ENCODE measurements at regions not wholly inside any gene's neighbourhood (a gene's known extent, or its start where the extent isn't known, plus 50 kb on each side); places are given as distances from the start of the nearest gene placed in this dataset.

DNA sequence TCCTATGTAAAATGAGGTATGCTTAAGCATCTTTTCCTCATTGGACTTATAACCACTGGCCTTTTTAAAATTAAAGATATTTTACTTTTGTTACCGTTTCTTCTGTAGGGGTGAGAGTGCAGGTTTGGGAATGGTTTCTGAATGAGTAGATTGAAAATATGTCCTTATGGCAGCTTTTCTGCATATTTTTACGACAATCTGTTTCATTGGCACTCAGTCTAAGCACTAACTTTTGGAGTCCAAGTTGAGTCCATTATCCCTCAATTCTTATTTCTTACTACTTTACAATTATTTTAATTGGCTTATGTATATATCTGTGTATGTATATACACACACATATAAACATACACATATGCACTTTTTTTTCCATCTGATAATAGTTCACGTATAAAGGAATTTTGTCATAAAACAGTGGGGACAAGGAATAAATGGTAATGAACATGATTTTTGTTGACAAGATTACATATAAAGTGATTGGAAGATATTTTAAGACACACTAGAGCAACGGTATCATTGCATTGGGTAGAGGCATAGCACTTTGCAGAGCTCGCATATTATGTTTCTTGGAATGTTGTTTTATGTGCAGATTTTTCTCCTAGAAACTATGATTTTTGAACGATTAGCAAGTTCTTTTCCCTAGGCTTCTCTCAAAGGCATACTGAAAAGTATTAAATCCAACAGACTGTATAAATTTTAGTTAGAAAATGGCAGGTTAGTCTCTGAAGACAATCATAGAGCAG lies 133.0 kb downstream of the FAT4 start:
- 77 to 78% (median 78%) methylated on average over 6 of the region's 6 CpGs for WGBS, 3 donors
- Histone ChIP-seq H3K27me3 (no peaks in the 10 kb centered on the region), H3K27ac (no peak overlapping the region), H3K36me3 (no peaks in the 10 kb centered on the region), H3K9me3 (no peaks in the 10 kb centered on the region), H3K4me3 (no peak overlapping the region), H3K4me1 (ENCODE audit: insufficient read depth) (no peaks in the 10 kb centered on the region)
- intact Hi-C loops (cut with DNase I) = no loop called here
- DNase-seq = no peak
- TF ChIP-seq EP300 (IDR thresholded peaks at IDR 0.05) (no peak), POLR2A (IDR thresholded peaks at IDR 0.05) (no peak)
- TF ChIP-seq, protein P1, sequence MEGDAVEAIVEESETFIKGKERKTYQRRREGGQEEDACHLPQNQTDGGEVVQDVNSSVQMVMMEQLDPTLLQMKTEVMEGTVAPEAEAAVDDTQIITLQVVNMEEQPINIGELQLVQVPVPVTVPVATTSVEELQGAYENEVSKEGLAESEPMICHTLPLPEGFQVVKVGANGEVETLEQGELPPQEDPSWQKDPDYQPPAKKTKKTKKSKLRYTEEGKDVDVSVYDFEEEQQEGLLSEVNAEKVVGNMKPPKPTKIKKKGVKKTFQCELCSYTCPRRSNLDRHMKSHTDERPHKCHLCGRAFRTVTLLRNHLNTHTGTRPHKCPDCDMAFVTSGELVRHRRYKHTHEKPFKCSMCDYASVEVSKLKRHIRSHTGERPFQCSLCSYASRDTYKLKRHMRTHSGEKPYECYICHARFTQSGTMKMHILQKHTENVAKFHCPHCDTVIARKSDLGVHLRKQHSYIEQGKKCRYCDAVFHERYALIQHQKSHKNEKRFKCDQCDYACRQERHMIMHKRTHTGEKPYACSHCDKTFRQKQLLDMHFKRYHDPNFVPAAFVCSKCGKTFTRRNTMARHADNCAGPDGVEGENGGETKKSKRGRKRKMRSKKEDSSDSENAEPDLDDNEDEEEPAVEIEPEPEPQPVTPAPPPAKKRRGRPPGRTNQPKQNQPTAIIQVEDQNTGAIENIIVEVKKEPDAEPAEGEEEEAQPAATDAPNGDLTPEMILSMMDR (IDR thresholded peaks at IDR 0.05) = no peak

DNA sequence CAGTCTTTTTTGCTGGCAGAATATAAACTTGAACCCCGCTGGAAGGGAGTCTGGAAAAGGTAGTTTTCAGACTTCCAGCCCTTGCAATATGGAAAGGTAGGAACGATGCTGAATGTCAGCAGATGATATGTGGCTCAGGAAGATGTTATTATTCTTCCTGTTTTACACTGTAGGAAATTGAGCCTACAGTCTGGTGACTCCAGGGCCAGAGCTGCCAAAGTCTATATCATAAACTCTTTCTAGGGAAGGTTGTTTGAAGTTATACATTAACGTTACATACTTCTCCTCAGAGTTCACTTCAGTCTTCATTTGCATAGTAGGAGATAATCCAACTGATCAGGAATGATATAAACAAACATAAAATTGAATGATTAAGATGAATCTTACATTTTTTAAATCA lies 141.3 kb downstream of the FAT4 start:
- DNase-seq = no peak
- no peak overlapping the region for H3K27ac ChIP-seq
- no peaks in the 10 kb centered on the region for H3K9me3 ChIP-seq
- intact Hi-C loops (cut with DNase I) = no loop called here
- H3K4me1 ChIP-seq (ENCODE audit: insufficient read depth) = no peaks in the 10 kb centered on the region
- H3K27me3 ChIP-seq = no peaks in the 10 kb centered on the region
- 83 to 87% (median 86%) methylated on average over 3 of the region's 3 CpGs for WGBS, 3 donors
- no peaks in the 10 kb centered on the region for H3K36me3 ChIP-seq
- H3K4me3 ChIP-seq = no peak overlapping the region
- TF ChIP-seq EP300 (IDR thresholded peaks at IDR 0.05) = no peak

DNA sequence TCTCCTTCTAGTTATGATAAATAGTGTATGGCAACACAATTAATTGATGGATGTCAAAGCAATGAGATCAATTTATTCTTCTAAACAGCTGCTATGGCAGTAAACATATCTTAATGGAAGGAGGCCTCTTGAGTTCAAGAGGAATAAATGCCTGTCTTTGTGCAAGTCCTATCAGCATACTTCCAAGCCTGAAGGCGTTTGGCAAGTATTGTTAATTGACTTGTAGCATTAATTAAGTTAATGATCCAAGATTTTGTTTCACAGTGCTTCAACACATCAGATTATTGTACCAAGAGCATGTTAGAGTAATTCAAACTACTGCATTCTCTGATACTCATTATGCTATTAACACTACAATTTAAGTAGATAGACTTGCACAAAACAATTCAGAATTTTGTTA lies 144.8 kb downstream of the FAT4 start:
- Histone ChIP-seq H3K4me1 (ENCODE audit: insufficient read depth) (no peaks in the 10 kb centered on the region), H3K27me3 (no peaks in the 10 kb centered on the region), H3K9me3 (no peaks in the 10 kb centered on the region), H3K27ac (no peak overlapping the region), H3K36me3 (no peaks in the 10 kb centered on the region), H3K4me3 (no peak overlapping the region)
- 90 to 95% (median 93%) methylated on average over 1 of the region's 1 CpG for WGBS, 3 donors
- intact Hi-C loops (cut with DNase I) = no loop called here
- TF ChIP-seq, protein P1 (IDR thresholded peaks at IDR 0.05) = no peak
- TF ChIP-seq POLR2A (IDR thresholded peaks at IDR 0.05) (no peak), EP300 (IDR thresholded peaks at IDR 0.05) (no peak)
- no peak for DNase-seq

DNA sequence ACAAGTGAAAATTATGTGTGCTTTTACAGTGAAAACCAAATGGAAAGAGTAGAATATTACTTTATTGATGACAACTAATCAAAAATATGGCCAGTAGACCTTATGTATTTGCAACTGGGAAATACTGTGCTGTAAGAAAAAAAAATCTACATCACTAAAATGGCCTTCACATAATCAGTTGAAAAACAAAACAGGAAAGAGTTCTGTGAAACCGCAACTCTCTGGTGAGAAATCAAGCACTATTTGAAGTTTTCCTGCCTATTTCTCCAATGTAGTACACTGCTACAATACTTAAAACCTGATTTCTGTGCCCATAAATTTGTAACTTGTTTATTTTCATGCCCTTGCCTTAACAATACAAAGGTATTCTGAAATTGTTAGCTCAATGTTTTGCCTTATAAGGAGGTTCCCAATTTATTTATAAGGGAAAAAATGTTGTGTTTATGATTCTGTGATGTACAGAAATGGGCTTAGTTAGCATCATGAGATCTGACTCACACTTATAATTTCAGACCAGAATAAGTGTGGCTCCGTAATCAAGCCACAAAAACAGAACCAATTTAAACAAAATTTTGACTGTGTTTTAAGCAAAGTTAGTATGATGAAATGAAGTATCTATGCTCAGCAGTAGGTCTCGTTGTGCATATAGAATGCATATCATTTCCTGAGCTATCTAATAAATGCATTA lies 147.1 kb downstream of the FAT4 start:
- no peaks in the 10 kb centered on the region for H3K9me3 ChIP-seq
- no peak for TF ChIP-seq EP300 (IDR thresholded peaks at IDR 0.05)
- TF ChIP-seq, protein P1 (IDR thresholded peaks at IDR 0.05) = no peak
- TF ChIP-seq POLR2A (IDR thresholded peaks at IDR 0.05) = no peak
- H3K4me1 ChIP-seq (ENCODE audit: insufficient read depth) = no peaks in the 10 kb centered on the region
- DNase-seq = no peak
- no peaks in the 10 kb centered on the region for H3K27me3 ChIP-seq
- H3K36me3 ChIP-seq = no peaks in the 10 kb centered on the region
- H3K27ac ChIP-seq = no peak overlapping the region
- no peak overlapping the region for H3K4me3 ChIP-seq
- intact Hi-C loops (cut with DNase I) = no loop called here
- 32 to 57% (median 42%) methylated on average over 3 of the region's 3 CpGs for WGBS, 3 donors

DNA sequence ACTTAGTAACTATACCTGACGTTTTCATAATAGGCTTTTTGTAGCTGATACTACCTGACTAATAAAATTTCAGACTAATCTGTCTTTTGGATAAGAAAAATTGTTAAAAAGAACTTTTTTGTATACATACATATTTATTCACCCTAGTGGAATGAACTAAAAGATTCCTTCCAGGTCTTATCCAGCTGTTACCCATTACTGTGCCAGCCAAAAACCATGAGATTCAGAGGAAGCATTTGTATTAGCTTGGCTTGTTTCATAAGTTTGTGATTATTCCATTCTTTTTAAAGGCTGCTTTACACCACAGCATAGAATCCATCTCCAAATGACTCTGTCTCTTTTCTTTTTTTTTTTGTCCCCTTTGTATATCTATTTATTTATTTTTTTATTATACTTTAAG lies 149.4 kb downstream of the FAT4 start:
- TF ChIP-seq POLR2A (IDR thresholded peaks at IDR 0.05) = no peak
- TF ChIP-seq EP300 (IDR thresholded peaks at IDR 0.05) = no peak
- TF ChIP-seq, protein P1 (IDR thresholded peaks at IDR 0.05) = no peak
- H3K36me3 ChIP-seq = no peaks in the 10 kb centered on the region
- 89 to 95% (median 94%) methylated on average over 1 of the region's 1 CpG for WGBS, 3 donors
- intact Hi-C loops (cut with DNase I) = no loop called here
- no peaks in the 10 kb centered on the region for H3K4me1 ChIP-seq (ENCODE audit: insufficient read depth)
- H3K27me3 ChIP-seq = no peaks in the 10 kb centered on the region
- H3K9me3 ChIP-seq = no peaks in the 10 kb centered on the region
- no peak overlapping the region for H3K27ac ChIP-seq
- no peak for DNase-seq
- H3K4me3 ChIP-seq = no peak overlapping the region
